SK-N-SH treated with all-trans-retinoic acid at 6 μM for 48 hours (cell line): ENCODE measurements at regions not wholly inside any gene's neighbourhood (a gene's known extent, or its start where the extent isn't known, plus 50 kb on each side); places are given as distances from the start of the nearest gene placed in this dataset.

ENCODE experiments used
- ATAC-seq: fragments of 200-7000 bp; cut with Tn5 transposase; 3 replicates; pipeline ENCODE4 v1.9.1; 2020; ENCODE audit warnings: mild to moderate bottlenecking, moderate library complexity
- ARNTL ChIP-seq: fragments of 450-650 bp; formaldehyde crosslinking; IDR thresholded peaks from 2 replicates; pipeline ENCODE4 v1.5.0; 2020; ENCODE audit warnings: low read depth, mild to moderate bottlenecking, moderate library complexity, borderline replicate concordance
- BACH2 ChIP-seq: fragments of 250-450 bp; sonication (Bioruptor Pico); IDR thresholded peaks from 2 replicates; pipeline ENCODE4 v1.9.0; 2021; ENCODE audit warnings: mild to moderate bottlenecking, borderline replicate concordance
- CSDC2 ChIP-seq: fragments of 250-450 bp; sonication (Bioruptor Pico); IDR thresholded peaks from 2 replicates; pipeline ENCODE4 v1.5.0; 2020; ENCODE audit warnings: mild to moderate bottlenecking, moderate library complexity
- ESRRG ChIP-seq: fragments of 250-450 bp; sonication (Bioruptor Pico); IDR thresholded peaks from 2 replicates; pipeline ENCODE4 v1.6.1; 2021; ENCODE audit warnings: mild to moderate bottlenecking
- ISL1 ChIP-seq: fragments of 250-450 bp; sonication (Bioruptor Pico); IDR thresholded peaks from 2 replicates; pipeline ENCODE4 v2.1.2; 2022; ENCODE audit warnings: mild to moderate bottlenecking, moderate library complexity
- OSR1 ChIP-seq: fragments of 250-450 bp; sonication (Bioruptor Pico); IDR thresholded peaks from 2 replicates; pipeline ENCODE4 v1.8.0; 2022; ENCODE audit warnings: moderate library complexity, mild to moderate bottlenecking, inconsistent platforms
- PPARA ChIP-seq: fragments of 250-450 bp; sonication (Bioruptor Pico); IDR thresholded peaks from 2 replicates; pipeline ENCODE4 v1.5.0; 2020; ENCODE audit warnings: mild to moderate bottlenecking, borderline replicate concordance
- SNAI2 ChIP-seq: fragments of 250-450 bp; sonication (Bioruptor Pico); IDR thresholded peaks from 2 replicates; pipeline ENCODE4 v1.5.0; 2020; ENCODE audit warnings: mild to moderate bottlenecking, moderate library complexity
- TCF4 ChIP-seq: fragments of 250-450 bp; sonication (Bioruptor Pico); IDR thresholded peaks from 2 replicates; pipeline ENCODE4 v1.8.0; 2021; ENCODE audit warnings: mild to moderate bottlenecking, moderate library complexity, borderline replicate concordance
- TOX ChIP-seq: fragments of 250-450 bp; sonication (Bioruptor Pico); IDR thresholded peaks from 2 replicates; pipeline ENCODE4 v1.8.0; 2021; ENCODE audit warnings: mild to moderate bottlenecking, moderate library complexity, borderline replicate concordance
- ZC3H10 ChIP-seq: fragments of 250-450 bp; sonication (Bioruptor Pico); IDR thresholded peaks from 2 replicates; pipeline ENCODE4 v1.5.1; 2021; ENCODE audit warnings: mild to moderate bottlenecking, moderate library complexity
- ZFP3 ChIP-seq: fragments of 250-450 bp; sonication (Bioruptor Pico); IDR thresholded peaks from 2 replicates; pipeline ENCODE4 v1.5.0; 2020; ENCODE audit warnings: mild to moderate bottlenecking, moderate library complexity
- ZNF8 ChIP-seq: fragments of 450-650 bp; formaldehyde crosslinking; IDR thresholded peaks from 2 replicates; pipeline ENCODE4 v1.5.0; 2020; ENCODE audit warnings: mild to moderate bottlenecking, moderate library complexity
- TF ChIP-seq, protein P1 (sequence below): fragments of 250-450 bp; sonication (Bioruptor Pico); IDR thresholded peaks from 2 replicates; pipeline ENCODE4 v1.8.0; 2021; ENCODE audit warnings: low read depth, mild to moderate bottlenecking, moderate library complexity, borderline replicate concordance
- TF ChIP-seq, protein P2 (sequence below): fragments of 250-450 bp; sonication (Bioruptor Pico); IDR thresholded peaks from 2 replicates; pipeline ENCODE4 v1.5.1; 2021; ENCODE audit warnings: mild to moderate bottlenecking, moderate library complexity
- TF ChIP-seq, protein P3 (sequence below): fragments of 250-450 bp; sonication (Bioruptor Pico); IDR thresholded peaks from 2 replicates; pipeline ENCODE4 v1.5.0; 2020; ENCODE audit warnings: mild to moderate bottlenecking, moderate library complexity
- TF ChIP-seq, protein P4 (sequence below): fragments of 250-450 bp; sonication (Bioruptor Pico); IDR thresholded peaks from 2 replicates; pipeline ENCODE4 v1.5.1; 2020; ENCODE audit warnings: low read depth, mild to moderate bottlenecking, moderate library complexity
- TF ChIP-seq, protein P5 (sequence below): fragments of 250-450 bp; sonication (Bioruptor Pico); IDR thresholded peaks from 2 replicates; pipeline ENCODE4 v1.8.0; 2020; ENCODE audit warnings: mild to moderate bottlenecking, moderate library complexity, borderline replicate concordance

DNA sequence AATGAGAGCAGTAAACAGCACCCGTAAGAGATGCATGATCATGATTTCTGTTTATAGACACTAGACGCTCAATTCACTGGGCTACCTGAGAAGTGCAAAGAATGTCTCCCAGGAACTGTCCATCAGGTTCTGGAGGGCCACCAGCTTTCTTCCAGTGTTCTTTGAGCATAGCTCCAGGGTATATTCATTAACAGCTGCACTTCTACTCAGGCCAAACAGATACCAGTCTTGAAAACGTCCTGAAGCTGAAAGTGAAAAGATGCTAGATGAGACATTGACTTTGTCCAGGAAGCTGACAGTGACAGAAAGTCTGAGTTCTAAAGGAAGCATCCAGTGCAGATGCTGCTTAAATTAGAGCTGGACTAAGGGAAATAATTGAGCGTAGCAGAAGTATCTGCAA is 488.7 kb upstream of the TYRP1 start:
- no peak for ATAC-seq
- TF ChIP-seq ISL1 (CRISPR knock-in tag) (no peak), CSDC2 (no peak), SNAI2 (CRISPR knock-in tag) (no peak), ZNF8 (CRISPR knock-in tag) (no peak)
- TF ChIP-seq, protein P1, sequence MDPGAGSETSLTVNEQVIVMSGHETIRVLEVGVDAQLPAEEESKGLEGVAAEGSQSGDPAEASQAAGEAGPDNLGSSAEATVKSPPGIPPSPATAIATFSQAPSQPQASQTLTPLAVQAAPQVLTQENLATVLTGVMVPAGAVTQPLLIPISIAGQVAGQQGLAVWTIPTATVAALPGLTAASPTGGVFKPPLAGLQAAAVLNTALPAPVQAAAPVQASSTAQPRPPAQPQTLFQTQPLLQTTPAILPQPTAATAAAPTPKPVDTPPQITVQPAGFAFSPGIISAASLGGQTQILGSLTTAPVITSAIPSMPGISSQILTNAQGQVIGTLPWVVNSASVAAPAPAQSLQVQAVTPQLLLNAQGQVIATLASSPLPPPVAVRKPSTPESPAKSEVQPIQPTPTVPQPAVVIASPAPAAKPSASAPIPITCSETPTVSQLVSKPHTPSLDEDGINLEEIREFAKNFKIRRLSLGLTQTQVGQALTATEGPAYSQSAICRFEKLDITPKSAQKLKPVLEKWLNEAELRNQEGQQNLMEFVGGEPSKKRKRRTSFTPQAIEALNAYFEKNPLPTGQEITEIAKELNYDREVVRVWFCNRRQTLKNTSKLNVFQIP (CRISPR knock-in tag), result no peak

DNA sequence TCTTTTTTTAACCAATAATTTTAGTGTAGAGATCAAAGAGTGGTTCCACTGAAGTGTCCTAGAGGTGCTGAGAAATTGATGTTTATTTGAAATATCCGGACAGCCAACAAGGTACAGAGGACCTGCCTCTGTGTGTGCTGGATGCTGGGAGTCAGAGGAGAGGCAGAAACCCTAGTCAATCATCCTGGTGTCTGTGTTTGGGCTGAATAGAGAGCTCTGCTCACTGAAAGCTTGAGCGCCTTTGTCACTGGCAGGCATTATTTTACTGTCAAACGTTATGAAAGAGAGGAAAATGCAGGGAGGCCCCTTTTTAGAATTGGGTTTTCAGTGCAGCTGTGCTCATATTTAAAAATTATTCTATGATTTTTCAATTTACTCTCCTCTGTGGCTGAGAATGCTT is 480.3 kb upstream of the TYRP1 start:
- TF ChIP-seq CSDC2, result no peak
- no peak for TF ChIP-seq SNAI2 (CRISPR knock-in tag)
- no peak for TF ChIP-seq OSR1 (CRISPR knock-in tag)
- ATAC-seq, result no peak

DNA sequence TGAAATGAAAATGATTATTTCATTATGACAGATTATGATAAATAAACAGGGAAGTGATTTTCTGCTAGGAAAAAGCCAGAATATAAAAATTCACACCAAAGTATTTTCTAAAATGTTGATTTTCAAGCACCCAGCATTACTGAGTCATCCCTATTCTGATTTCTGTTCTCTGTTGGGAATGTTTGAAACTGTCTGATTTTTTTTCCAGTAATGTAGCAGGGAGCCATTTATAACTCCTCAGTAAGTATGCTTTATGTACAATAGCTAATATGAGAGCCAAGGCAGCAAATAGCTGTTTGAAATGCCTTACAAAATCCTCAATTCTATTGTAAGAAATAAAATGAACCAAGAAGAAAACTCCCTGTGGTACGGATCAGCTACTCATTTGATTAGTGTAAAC is 471.7 kb upstream of the TYRP1 start:
- TF ChIP-seq, protein P2, sequence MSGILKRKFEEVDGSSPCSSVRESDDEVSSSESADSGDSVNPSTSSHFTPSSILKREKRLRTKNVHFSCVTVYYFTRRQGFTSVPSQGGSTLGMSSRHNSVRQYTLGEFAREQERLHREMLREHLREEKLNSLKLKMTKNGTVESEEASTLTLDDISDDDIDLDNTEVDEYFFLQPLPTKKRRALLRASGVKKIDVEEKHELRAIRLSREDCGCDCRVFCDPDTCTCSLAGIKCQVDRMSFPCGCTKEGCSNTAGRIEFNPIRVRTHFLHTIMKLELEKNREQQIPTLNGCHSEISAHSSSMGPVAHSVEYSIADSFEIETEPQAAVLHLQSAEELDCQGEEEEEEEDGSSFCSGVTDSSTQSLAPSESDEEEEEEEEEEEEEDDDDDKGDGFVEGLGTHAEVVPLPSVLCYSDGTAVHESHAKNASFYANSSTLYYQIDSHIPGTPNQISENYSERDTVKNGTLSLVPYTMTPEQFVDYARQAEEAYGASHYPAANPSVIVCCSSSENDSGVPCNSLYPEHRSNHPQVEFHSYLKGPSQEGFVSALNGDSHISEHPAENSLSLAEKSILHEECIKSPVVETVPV, result no peak
- ATAC-seq, result no peak

DNA sequence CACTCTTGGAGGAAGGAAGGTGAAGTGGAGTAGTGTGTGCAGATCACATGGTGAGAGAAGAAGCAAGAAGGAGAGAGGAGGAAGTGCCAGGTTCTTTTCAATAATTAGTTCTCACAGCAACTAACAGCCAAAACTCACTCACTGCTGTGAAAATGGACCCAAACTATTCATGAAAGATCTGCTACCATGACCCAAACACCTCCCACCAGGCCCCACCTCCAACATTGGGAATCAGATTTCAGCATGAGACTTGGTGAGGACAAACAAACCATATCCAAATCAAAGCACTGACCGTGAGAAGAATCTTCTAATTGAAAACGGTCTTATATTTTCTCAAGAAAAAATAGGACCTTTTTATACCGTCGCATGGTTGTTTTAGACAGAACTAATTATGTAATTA is 468.7 kb upstream of the TYRP1 start:
- ATAC-seq, result no peak
- TF ChIP-seq ESRRG (no peak), PPARA (CRISPR knock-in tag) (no peak), BACH2 (no peak), ZNF8 (CRISPR knock-in tag) (no peak), TCF4 (CRISPR knock-in tag) (no peak), ARNTL (CRISPR knock-in tag) (no peak), ZC3H10 (CRISPR knock-in tag) (no peak), ZFP3 (no peak), TOX (CRISPR knock-in tag) (no peak), ISL1 (CRISPR knock-in tag) (no peak)
- TF ChIP-seq, protein P3, sequence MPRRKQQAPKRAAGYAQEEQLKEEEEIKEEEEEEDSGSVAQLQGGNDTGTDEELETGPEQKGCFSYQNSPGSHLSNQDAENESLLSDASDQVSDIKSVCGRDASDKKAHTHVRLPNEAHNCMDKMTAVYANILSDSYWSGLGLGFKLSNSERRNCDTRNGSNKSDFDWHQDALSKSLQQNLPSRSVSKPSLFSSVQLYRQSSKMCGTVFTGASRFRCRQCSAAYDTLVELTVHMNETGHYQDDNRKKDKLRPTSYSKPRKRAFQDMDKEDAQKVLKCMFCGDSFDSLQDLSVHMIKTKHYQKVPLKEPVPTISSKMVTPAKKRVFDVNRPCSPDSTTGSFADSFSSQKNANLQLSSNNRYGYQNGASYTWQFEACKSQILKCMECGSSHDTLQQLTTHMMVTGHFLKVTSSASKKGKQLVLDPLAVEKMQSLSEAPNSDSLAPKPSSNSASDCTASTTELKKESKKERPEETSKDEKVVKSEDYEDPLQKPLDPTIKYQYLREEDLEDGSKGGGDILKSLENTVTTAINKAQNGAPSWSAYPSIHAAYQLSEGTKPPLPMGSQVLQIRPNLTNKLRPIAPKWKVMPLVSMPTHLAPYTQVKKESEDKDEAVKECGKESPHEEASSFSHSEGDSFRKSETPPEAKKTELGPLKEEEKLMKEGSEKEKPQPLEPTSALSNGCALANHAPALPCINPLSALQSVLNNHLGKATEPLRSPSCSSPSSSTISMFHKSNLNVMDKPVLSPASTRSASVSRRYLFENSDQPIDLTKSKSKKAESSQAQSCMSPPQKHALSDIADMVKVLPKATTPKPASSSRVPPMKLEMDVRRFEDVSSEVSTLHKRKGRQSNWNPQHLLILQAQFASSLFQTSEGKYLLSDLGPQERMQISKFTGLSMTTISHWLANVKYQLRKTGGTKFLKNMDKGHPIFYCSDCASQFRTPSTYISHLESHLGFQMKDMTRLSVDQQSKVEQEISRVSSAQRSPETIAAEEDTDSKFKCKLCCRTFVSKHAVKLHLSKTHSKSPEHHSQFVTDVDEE (CRISPR knock-in tag), result no peak
- TF ChIP-seq, protein P4, sequence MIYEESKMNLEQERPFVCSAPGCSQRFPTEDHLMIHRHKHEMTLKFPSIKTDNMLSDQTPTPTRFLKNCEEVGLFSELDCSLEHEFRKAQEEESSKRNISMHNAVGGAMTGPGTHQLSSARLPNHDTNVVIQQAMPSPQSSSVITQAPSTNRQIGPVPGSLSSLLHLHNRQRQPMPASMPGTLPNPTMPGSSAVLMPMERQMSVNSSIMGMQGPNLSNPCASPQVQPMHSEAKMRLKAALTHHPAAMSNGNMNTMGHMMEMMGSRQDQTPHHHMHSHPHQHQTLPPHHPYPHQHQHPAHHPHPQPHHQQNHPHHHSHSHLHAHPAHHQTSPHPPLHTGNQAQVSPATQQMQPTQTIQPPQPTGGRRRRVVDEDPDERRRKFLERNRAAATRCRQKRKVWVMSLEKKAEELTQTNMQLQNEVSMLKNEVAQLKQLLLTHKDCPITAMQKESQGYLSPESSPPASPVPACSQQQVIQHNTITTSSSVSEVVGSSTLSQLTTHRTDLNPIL (CRISPR knock-in tag), result no peak
- TF ChIP-seq, protein P1 (CRISPR knock-in tag), result no peak

DNA sequence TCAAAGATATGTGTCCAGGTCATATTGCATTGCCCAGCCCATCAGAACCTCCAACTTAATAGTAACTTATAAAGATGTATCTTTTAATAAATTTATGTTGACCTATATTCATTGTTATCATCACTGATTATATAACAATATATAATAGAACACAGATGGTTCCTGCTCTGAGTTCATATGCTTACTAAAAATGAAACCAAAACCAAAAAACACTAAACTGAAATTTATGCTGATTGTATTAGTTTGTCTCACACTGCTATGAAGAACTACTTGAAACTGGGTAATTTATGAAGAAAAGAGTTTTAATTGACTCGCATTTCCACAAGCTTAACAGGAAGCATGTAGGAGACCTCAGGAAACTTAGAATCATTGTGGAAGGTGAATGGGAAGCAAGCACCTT is 462.5 kb upstream of the TYRP1 start:
- no peak for ATAC-seq
- no peak for TF ChIP-seq PPARA (CRISPR knock-in tag)
- TF ChIP-seq, protein P1 (CRISPR knock-in tag), result no peak
- TF ChIP-seq, protein P5, sequence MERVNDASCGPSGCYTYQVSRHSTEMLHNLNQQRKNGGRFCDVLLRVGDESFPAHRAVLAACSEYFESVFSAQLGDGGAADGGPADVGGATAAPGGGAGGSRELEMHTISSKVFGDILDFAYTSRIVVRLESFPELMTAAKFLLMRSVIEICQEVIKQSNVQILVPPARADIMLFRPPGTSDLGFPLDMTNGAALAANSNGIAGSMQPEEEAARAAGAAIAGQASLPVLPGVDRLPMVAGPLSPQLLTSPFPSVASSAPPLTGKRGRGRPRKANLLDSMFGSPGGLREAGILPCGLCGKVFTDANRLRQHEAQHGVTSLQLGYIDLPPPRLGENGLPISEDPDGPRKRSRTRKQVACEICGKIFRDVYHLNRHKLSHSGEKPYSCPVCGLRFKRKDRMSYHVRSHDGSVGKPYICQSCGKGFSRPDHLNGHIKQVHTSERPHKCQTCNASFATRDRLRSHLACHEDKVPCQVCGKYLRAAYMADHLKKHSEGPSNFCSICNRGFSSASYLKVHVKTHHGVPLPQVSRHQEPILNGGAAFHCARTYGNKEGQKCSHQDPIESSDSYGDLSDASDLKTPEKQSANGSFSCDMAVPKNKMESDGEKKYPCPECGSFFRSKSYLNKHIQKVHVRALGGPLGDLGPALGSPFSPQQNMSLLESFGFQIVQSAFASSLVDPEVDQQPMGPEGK, result no peak
- no peak for TF ChIP-seq ZC3H10 (CRISPR knock-in tag)
- no peak for TF ChIP-seq BACH2
- TF ChIP-seq, all 23 proteins: peak for 0
